ENCODE measurements at regions not wholly inside any gene's neighbourhood (a gene's known extent, or its start where the extent isn't known, plus 50 kb on each side); places are given as distances from the start of the nearest gene placed in this dataset.

- Histone ChIP-seq H3K4me1 (ENCODE audit: insufficient read depth, poor library complexity, severe bottlenecking) (peaks cover 4% of the 10 kb centered on the region), H3K27ac (ENCODE audit: poor library complexity, severe bottlenecking) (no peak overlapping the region), H3K9me3 (ENCODE audit: severe bottlenecking) (no peaks in the 10 kb centered on the region), H3K27me3 (ENCODE audit: insufficient read depth, poor library complexity, severe bottlenecking) (no peaks in the 10 kb centered on the region), H3K36me3 (ENCODE audit: low read depth) (no peaks in the 10 kb centered on the region), H3K4me3 (ENCODE audit: severe bottlenecking) (no peak overlapping the region)
- ATAC-seq (ENCODE audit: low read depth) (no peak), DNase-seq (ENCODE audit: low spot score) (no peak)
- no peak for TF ChIP-seq CTCF (IDR thresholded peaks at IDR 0.05; ENCODE audit: poor library complexity, severe bottlenecking)
Measured at GRCh38 chr9:24820196-24820595, 274.5 kb upstream of the IZUMO3 start.

- DNase-seq (ENCODE audit: low spot score) (no peak), ATAC-seq (ENCODE audit: low read depth) (no peak)
- no peaks in the 10 kb centered on the region for H3K4me1 ChIP-seq (ENCODE audit: insufficient read depth, poor library complexity, severe bottlenecking)
- no peaks in the 10 kb centered on the region for H3K36me3 ChIP-seq (ENCODE audit: low read depth)
- no peak for TF ChIP-seq CTCF (IDR thresholded peaks at IDR 0.05; ENCODE audit: poor library complexity, severe bottlenecking)
- no peak overlapping the region for H3K4me3 ChIP-seq (ENCODE audit: severe bottlenecking)
- H3K27ac ChIP-seq (ENCODE audit: poor library complexity, severe bottlenecking): no peak overlapping the region
- no peaks in the 10 kb centered on the region for H3K9me3 ChIP-seq (ENCODE audit: severe bottlenecking)
- no peaks in the 10 kb centered on the region for H3K27me3 ChIP-seq (ENCODE audit: insufficient read depth, poor library complexity, severe bottlenecking)
Measured at GRCh38 chr9:24817756-24818155, 272.1 kb upstream of the IZUMO3 start.

GRCh38 chr9:24816006-24816405 lies 270.3 kb upstream of the IZUMO3 start:
- Histone ChIP-seq H3K4me3 (ENCODE audit: severe bottlenecking) (no peak overlapping the region), H3K27me3 (ENCODE audit: insufficient read depth, poor library complexity, severe bottlenecking) (no peaks in the 10 kb centered on the region), H3K27ac (ENCODE audit: poor library complexity, severe bottlenecking) (no peak overlapping the region), H3K4me1 (ENCODE audit: insufficient read depth, poor library complexity, severe bottlenecking) (no peaks in the 10 kb centered on the region), H3K9me3 (ENCODE audit: severe bottlenecking) (no peaks in the 10 kb centered on the region), H3K36me3 (ENCODE audit: low read depth) (no peaks in the 10 kb centered on the region)
- DNase-seq (ENCODE audit: low spot score): no peak
- no peak for ATAC-seq (ENCODE audit: low read depth)
- TF ChIP-seq CTCF (IDR thresholded peaks at IDR 0.05; ENCODE audit: poor library complexity, severe bottlenecking): no peak

GRCh38 chr9:24801344-24801743 lies 255.6 kb upstream of the IZUMO3 start:
- Histone ChIP-seq H3K4me3 (ENCODE audit: severe bottlenecking) (no peak overlapping the region), H3K27ac (ENCODE audit: poor library complexity, severe bottlenecking) (no peak overlapping the region), H3K9me3 (ENCODE audit: severe bottlenecking) (no peaks in the 10 kb centered on the region), H3K27me3 (ENCODE audit: insufficient read depth, poor library complexity, severe bottlenecking) (no peaks in the 10 kb centered on the region), H3K36me3 (ENCODE audit: low read depth) (no peaks in the 10 kb centered on the region), H3K4me1 (ENCODE audit: insufficient read depth, poor library complexity, severe bottlenecking) (peaks cover 13% of the 10 kb centered on the region)
- TF ChIP-seq CTCF (IDR thresholded peaks at IDR 0.05; ENCODE audit: poor library complexity, severe bottlenecking): no peak
- DNase-seq (ENCODE audit: low spot score) (no peak), ATAC-seq (ENCODE audit: low read depth) (peak; percentile 90)

GRCh38 chr9:24793787-24794186 lies 248.1 kb upstream of the IZUMO3 start:
- Histone ChIP-seq H3K27ac (ENCODE audit: poor library complexity, severe bottlenecking) (peak overlapping the region; percentile 26), H3K4me1 (ENCODE audit: insufficient read depth, poor library complexity, severe bottlenecking) (peaks cover 12% of the 10 kb centered on the region), H3K27me3 (ENCODE audit: insufficient read depth, poor library complexity, severe bottlenecking) (no peaks in the 10 kb centered on the region), H3K9me3 (ENCODE audit: severe bottlenecking) (no peaks in the 10 kb centered on the region), H3K4me3 (ENCODE audit: severe bottlenecking) (no peak overlapping the region), H3K36me3 (ENCODE audit: low read depth) (no peaks in the 10 kb centered on the region)
- no peak for DNase-seq (ENCODE audit: low spot score)
- no peak for TF ChIP-seq CTCF (IDR thresholded peaks at IDR 0.05; ENCODE audit: poor library complexity, severe bottlenecking)
- peak; percentile 89 for ATAC-seq (ENCODE audit: low read depth)

All from RWPE2 (cell line).